ENCODE measurements at regions not wholly inside any gene's neighbourhood (a gene's known extent, or its start where the extent isn't known, plus 50 kb on each side); places are given as distances from the start of the nearest gene placed in this dataset.

DNA sequence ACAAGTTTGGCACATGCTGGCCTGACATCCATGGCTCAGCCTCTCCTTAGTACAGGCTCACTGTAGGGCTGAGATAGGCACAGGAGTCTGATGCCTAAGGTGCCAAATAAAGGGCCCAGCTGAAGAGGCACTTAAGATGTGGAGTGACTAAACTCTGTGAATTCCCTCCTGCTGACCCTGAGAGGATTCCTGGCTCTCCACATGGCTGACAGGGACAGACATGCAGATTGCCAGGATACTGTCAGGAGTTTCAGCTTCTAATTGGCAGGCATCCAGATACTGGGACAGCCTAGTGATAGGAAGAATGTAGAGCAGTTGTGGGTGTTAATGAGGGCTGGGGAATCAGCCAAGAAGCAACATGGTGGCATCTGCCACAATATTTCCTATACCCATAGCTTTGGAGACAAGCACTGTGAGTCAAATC lies 558.7 kb downstream of the INSC start:
- TF ChIP-seq POLR2A (IDR thresholded peaks at IDR 0.05) (no peak), POLR2AphosphoS5 (IDR thresholded peaks at IDR 0.05) (no peak)
- TF ChIP-seq, protein P1, sequence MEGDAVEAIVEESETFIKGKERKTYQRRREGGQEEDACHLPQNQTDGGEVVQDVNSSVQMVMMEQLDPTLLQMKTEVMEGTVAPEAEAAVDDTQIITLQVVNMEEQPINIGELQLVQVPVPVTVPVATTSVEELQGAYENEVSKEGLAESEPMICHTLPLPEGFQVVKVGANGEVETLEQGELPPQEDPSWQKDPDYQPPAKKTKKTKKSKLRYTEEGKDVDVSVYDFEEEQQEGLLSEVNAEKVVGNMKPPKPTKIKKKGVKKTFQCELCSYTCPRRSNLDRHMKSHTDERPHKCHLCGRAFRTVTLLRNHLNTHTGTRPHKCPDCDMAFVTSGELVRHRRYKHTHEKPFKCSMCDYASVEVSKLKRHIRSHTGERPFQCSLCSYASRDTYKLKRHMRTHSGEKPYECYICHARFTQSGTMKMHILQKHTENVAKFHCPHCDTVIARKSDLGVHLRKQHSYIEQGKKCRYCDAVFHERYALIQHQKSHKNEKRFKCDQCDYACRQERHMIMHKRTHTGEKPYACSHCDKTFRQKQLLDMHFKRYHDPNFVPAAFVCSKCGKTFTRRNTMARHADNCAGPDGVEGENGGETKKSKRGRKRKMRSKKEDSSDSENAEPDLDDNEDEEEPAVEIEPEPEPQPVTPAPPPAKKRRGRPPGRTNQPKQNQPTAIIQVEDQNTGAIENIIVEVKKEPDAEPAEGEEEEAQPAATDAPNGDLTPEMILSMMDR (IDR thresholded peaks at IDR 0.05) = no peak

All from breast epithelium (tissue), 3 donors.